ENCODE measurements at regions not wholly inside any gene's neighbourhood (a gene's known extent, or its start where the extent isn't known, plus 50 kb on each side); places are given as distances from the start of the nearest gene placed in this dataset.

DNA sequence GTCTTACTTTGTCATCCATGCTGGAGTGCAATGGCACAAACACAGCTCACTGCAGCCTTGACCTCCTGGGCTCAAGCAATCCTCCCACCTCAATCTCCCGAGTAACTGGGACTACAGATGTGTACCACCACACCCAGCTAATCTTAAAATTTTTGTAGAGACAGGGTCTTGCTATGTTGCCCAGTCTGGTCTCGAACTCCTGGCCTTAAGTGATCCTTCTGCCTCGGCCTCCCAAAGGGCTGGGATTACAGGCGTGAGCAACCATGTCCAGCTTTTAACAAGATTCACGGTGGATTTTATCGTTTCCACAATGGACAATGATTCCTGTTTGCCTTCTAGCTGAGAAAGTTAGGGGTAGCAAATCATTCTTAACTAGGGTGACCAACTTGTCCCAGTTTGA, 165.9 kb downstream of the ZNF608 start:
- TF ChIP-seq, protein P1, sequence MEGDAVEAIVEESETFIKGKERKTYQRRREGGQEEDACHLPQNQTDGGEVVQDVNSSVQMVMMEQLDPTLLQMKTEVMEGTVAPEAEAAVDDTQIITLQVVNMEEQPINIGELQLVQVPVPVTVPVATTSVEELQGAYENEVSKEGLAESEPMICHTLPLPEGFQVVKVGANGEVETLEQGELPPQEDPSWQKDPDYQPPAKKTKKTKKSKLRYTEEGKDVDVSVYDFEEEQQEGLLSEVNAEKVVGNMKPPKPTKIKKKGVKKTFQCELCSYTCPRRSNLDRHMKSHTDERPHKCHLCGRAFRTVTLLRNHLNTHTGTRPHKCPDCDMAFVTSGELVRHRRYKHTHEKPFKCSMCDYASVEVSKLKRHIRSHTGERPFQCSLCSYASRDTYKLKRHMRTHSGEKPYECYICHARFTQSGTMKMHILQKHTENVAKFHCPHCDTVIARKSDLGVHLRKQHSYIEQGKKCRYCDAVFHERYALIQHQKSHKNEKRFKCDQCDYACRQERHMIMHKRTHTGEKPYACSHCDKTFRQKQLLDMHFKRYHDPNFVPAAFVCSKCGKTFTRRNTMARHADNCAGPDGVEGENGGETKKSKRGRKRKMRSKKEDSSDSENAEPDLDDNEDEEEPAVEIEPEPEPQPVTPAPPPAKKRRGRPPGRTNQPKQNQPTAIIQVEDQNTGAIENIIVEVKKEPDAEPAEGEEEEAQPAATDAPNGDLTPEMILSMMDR (IDR thresholded peaks at IDR 0.05), result no peak
- no peak for ATAC-seq (ENCODE audit: low FRiP score)

DNA sequence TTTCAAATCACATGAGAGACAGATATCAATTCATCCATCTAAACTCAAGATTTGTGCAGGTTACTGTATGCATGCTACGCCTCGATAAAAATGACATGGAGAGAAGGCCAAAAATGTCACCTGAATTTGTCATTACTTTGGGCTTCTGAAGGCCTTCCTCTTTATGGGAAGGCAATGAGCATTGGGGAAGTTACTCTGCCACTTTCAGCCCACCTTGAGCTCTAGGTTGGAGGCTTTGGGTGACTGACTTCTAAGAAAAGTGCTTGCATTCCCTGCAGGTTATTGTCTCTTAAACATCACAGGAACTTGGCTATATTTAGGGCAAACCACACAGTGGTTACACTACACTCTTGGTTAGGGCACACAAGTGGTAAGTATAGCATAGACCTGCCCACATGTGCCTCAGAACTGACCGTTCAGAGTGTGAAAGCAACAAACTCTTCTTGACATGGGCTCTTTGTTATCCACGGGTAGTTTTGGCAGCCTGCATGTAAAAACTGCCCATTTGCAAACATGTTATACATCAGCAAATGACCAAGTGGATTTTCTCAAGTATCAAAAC, 169.5 kb downstream of the ZNF608 start:
- DNase-seq (ENCODE audit: low spot score) (no peak), ATAC-seq (ENCODE audit: low FRiP score) (no peak)
- TF ChIP-seq, protein P1 (IDR thresholded peaks at IDR 0.05), result no peak

More for the DNA sequence above, 165.9 kb downstream of the ZNF608 start:
- DNase-seq (ENCODE audit: low spot score), result no peak

DNA sequence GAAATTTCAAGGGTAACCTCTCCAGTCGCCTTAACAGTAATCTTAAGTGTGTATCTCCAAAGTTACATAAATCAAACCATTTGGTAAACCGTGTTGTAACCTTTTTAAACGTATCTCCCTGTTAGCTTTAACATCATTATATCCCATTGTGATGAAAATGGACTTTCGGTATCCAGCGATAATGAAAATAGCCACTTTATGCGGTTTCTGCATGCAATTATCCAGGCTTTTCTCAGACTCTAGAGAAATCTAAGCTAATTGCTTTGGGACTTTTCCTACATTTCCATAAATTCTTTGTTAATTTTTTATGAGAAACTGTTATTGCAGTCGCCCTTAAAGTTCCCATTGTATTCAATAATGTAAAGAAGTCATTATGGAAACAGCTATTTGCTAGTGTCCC, 170.7 kb downstream of the ZNF608 start:
- TF ChIP-seq, protein P1 (IDR thresholded peaks at IDR 0.05), result no peak
- no peak for ATAC-seq (ENCODE audit: low FRiP score)

DNA sequence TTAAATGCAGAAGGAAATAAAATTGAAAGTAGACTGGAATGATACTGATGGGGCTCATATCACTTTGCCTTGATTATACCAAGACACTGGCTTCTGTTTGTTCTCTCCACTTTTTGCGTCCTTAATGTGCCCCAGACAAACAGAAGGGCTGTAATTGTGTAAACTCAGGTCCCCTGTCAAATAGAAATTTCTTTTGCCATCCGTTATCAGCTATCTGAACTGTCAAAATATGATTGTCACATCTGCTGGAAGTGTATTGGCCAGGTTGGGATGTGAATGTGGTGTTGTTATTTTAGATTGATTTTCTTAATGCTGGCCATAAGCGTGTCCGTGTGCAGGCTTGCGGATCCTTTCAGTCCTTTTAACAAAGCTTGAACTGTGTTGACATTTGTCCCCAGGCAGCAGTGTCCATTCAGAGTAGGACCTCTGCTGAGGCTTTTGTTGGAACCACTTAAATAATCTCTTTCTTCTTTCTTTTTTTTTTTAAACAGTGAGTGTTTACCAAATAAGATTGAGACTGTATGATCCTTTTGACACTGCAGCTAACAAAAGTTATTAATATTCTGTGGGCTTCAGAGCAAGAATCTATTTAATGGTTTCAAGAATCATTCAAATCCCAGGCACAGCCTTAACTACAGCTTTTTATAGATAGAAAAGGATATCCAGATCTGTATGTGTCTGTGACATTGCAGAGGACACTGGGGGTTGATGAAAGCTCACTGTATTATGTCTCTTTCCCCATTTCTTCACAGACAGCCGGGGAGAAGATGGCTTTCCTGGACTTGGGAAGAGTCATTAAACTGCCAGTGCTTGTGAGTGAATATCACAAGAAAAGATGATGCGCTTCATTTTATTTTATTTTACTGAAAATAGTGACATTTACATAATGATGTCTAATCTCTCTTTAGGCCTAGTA, 171.7 kb downstream of the ZNF608 start:
- TF ChIP-seq, protein P1 (IDR thresholded peaks at IDR 0.05), result no peak
- ATAC-seq (ENCODE audit: low FRiP score), result no peak
- DNase-seq (ENCODE audit: low spot score), result no peak

More for the DNA sequence above, 170.7 kb downstream of the ZNF608 start:
- DNase-seq (ENCODE audit: low spot score), result no peak

DNA sequence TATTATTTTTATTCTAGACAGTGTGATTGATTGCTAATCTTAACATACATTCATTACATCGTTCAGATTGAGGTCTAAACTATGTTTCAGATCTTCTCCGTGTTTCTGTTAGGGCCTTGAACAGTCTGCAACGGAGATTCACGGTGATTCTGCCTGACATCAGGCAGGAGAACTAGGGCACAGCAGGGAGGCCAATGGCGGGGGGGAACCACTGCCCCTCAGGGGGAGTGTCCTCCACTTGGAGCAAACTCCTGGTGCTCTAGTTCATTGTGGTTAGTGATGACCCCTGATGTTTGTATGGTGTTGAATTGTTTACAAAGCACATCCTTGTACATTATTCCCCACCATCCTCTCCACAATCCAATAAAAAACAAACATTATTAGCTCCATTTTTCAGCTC, 173.5 kb downstream of the ZNF608 start:
- ATAC-seq (ENCODE audit: low FRiP score), result no peak

DNA sequence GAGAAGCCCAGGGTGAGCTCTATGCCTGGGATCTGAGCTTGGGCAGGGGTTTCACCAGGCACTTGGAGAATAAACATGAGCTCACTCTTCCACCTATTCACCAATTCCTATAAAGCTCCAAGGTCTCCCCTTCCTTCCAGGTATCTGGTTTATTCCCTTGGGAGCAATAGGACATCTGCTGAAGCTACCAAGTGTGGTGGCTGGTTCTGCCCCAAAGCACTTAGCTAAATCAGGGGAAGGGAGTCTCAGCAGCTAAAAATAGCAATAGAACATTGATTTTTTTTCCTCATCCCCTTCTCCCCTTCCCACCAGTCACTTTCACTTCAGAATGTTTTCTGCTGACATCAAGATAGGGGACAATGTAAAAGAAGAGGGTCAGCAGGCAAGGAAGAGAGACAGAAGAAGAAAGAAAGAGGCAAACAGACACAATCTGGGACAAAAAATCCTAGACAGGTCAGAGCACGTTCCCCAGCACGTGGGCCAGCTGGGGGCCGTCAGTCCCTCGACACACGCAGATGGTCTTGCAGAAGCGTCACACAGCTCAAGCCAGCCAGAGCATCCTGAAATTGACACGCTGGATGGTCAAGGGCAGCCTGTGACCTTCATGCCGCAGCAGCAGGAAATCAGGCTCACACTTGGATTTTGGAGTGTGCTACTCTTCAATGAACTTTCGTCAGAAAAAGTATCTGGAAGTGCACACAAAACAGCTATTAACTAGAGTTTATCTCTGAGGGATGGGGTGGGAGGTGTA, 176.0 kb downstream of the ZNF608 start:
- TF ChIP-seq, protein P1 (IDR thresholded peaks at IDR 0.05), result no peak
- DNase-seq (ENCODE audit: low spot score), result no peak
- ATAC-seq (ENCODE audit: low FRiP score), result no peak

More for the DNA sequence above, 173.5 kb downstream of the ZNF608 start:
- DNase-seq (ENCODE audit: low spot score), result no peak
- TF ChIP-seq, protein P1 (IDR thresholded peaks at IDR 0.05), result no peak

All from omental fat pad (tissue), 3 donors.